ENCODE measurements at regions not wholly inside any gene's neighbourhood (a gene's known extent, or its start where the extent isn't known, plus 50 kb on each side); places are given as distances from the start of the nearest gene placed in this dataset.

DNA sequence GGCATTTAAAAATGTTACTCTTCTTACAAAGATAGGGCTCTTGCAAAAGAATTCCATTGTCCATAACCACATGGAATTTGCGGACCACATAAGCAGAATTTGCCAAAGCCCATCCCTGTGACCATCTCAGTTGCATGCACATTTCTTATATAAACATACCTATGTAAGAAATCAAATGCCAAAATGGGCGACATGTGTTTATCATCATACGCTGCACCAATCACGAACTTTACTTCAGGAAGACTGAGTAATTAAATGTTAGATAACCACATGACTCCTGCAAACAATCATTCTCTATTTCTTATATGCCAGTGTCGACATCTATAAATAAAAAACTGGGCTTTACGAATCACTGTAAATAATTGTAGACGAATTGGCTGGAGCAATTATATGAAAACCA lies 186.1 kb upstream of the RBMS1 start:
- no peaks in the 10 kb centered on the region for H3K27me3 ChIP-seq (ENCODE audit: control insufficient read depth in 2 of 2, insufficient read depth in 1 of 2, low read length in 1 of 2)
- no peaks in the 10 kb centered on the region for H3K4me1 ChIP-seq (ENCODE audit: control insufficient read depth in 2 of 2, insufficient read depth in 2 of 2, low read length in 2 of 2)
- H3K27ac ChIP-seq (ENCODE audit: low read depth in 1 of 2, low read length in 1 of 2): no peak overlapping the region
- no peak for DNase-seq (ENCODE audit: low read depth in 6 of 9, low spot score in 9 of 9)
- WGBS: 96% methylated on average over 7 of the region's 7 CpGs
- H3K9me3 ChIP-seq (ENCODE audit: control insufficient read depth in 2 of 2, insufficient read depth in 1 of 2, low read length in 1 of 2): no peaks in the 10 kb centered on the region
- H3K4me3 ChIP-seq (ENCODE audit: low read length in 2 of 2): no peak overlapping the region
- H3K36me3 ChIP-seq (ENCODE audit: control insufficient read depth in 2 of 2, insufficient read depth in 2 of 2, low read length in 1 of 2): no peaks in the 10 kb centered on the region

DNA sequence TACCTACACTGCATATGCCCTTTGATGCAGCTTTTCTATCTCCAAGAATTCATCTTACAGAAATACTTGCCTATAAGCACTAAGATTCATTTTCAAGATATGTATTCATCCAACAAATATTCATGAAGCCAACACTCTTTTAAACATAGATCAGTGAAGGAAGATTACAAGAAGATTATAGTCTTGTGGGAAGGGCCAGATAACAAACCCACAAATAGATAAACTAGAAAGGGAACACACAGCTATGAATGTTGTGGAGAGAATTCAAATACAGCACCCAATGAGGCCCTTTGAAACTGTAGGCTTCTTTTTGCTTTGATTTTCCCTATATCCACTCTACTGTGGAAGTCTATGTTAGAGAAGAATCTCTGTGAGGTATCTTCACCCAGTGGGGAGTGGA lies 186.7 kb upstream of the RBMS1 start:
- DNase-seq (ENCODE audit: low read depth in 6 of 9, low spot score in 9 of 9): no peak
- H3K27me3 ChIP-seq (ENCODE audit: control insufficient read depth in 2 of 2, insufficient read depth in 1 of 2, low read length in 1 of 2): no peaks in the 10 kb centered on the region

DNA sequence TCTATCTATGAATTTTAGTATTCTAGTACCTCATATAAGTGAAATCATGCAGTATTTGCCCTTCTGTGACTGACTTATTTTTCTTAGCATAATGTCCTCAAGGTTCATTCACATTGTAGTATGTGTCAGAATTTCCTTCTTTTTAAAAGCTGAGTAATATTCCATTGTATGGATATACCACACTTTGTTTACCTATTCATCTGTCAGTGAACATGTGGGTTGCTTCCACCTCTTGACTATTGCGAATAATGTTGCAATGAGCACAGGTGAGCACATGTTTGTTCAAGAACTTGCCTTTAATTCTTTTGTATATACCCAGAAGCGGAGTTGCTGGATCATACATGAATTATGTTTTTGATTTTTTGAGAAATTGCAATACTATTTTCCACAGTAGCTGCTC lies 187.4 kb upstream of the RBMS1 start:
- Histone ChIP-seq H3K9me3 (ENCODE audit: control insufficient read depth in 2 of 2, insufficient read depth in 1 of 2, low read length in 1 of 2) (no peaks in the 10 kb centered on the region), H3K4me1 (ENCODE audit: control insufficient read depth in 2 of 2, insufficient read depth in 2 of 2, low read length in 2 of 2) (no peaks in the 10 kb centered on the region), H3K27me3 (ENCODE audit: control insufficient read depth in 2 of 2, insufficient read depth in 1 of 2, low read length in 1 of 2) (no peaks in the 10 kb centered on the region), H3K4me3 (ENCODE audit: low read length in 2 of 2) (no peak overlapping the region), H3K27ac (ENCODE audit: low read depth in 1 of 2, low read length in 1 of 2) (no peak overlapping the region), H3K36me3 (ENCODE audit: control insufficient read depth in 2 of 2, insufficient read depth in 2 of 2, low read length in 1 of 2) (no peaks in the 10 kb centered on the region)
- 95% methylated on average over 2 of the region's 2 CpGs for WGBS
- DNase-seq (ENCODE audit: low read depth in 6 of 9, low spot score in 9 of 9): no peak

More for the DNA sequence above, 186.7 kb upstream of the RBMS1 start:
- no peaks in the 10 kb centered on the region for H3K36me3 ChIP-seq (ENCODE audit: control insufficient read depth in 2 of 2, insufficient read depth in 2 of 2, low read length in 1 of 2)
- no peaks in the 10 kb centered on the region for H3K9me3 ChIP-seq (ENCODE audit: control insufficient read depth in 2 of 2, insufficient read depth in 1 of 2, low read length in 1 of 2)
- no peak overlapping the region for H3K27ac ChIP-seq (ENCODE audit: low read depth in 1 of 2, low read length in 1 of 2)
- no peak overlapping the region for H3K4me3 ChIP-seq (ENCODE audit: low read length in 2 of 2)
- no peaks in the 10 kb centered on the region for H3K4me1 ChIP-seq (ENCODE audit: control insufficient read depth in 2 of 2, insufficient read depth in 2 of 2, low read length in 2 of 2)

- Histone ChIP-seq H3K4me1 (ENCODE audit: control insufficient read depth in 2 of 2, insufficient read depth in 2 of 2, low read length in 2 of 2) (no peaks in the 10 kb centered on the region), H3K36me3 (ENCODE audit: control insufficient read depth in 2 of 2, insufficient read depth in 2 of 2, low read length in 1 of 2) (no peaks in the 10 kb centered on the region), H3K27me3 (ENCODE audit: control insufficient read depth in 2 of 2, insufficient read depth in 1 of 2, low read length in 1 of 2) (no peaks in the 10 kb centered on the region), H3K4me3 (ENCODE audit: low read length in 2 of 2) (no peak overlapping the region), H3K9me3 (ENCODE audit: control insufficient read depth in 2 of 2, insufficient read depth in 1 of 2, low read length in 1 of 2) (no peaks in the 10 kb centered on the region), H3K27ac (ENCODE audit: low read depth in 1 of 2, low read length in 1 of 2) (no peak overlapping the region)
- no peak for DNase-seq (ENCODE audit: low read depth in 6 of 9, low spot score in 9 of 9)
- WGBS: 94% methylated on average over 3 of the region's 3 CpGs
Measured at GRCh38 chr2:160683206-160683605, 189.6 kb upstream of the RBMS1 start.

- H3K4me3 ChIP-seq (ENCODE audit: low read length in 2 of 2): no peak overlapping the region
- DNase-seq (ENCODE audit: low read depth in 6 of 9, low spot score in 9 of 9): no peak
- WGBS: 89% methylated on average over 7 of the region's 7 CpGs
- H3K9me3 ChIP-seq (ENCODE audit: control insufficient read depth in 2 of 2, insufficient read depth in 1 of 2, low read length in 1 of 2): no peaks in the 10 kb centered on the region
- no peaks in the 10 kb centered on the region for H3K4me1 ChIP-seq (ENCODE audit: control insufficient read depth in 2 of 2, insufficient read depth in 2 of 2, low read length in 2 of 2)
- no peaks in the 10 kb centered on the region for H3K36me3 ChIP-seq (ENCODE audit: control insufficient read depth in 2 of 2, insufficient read depth in 2 of 2, low read length in 1 of 2)
- H3K27me3 ChIP-seq (ENCODE audit: control insufficient read depth in 2 of 2, insufficient read depth in 1 of 2, low read length in 1 of 2): no peaks in the 10 kb centered on the region
- H3K27ac ChIP-seq (ENCODE audit: low read depth in 1 of 2, low read length in 1 of 2): no peak overlapping the region
Measured at GRCh38 chr2:160687629-160688028, 194.0 kb upstream of the RBMS1 start.

DNA sequence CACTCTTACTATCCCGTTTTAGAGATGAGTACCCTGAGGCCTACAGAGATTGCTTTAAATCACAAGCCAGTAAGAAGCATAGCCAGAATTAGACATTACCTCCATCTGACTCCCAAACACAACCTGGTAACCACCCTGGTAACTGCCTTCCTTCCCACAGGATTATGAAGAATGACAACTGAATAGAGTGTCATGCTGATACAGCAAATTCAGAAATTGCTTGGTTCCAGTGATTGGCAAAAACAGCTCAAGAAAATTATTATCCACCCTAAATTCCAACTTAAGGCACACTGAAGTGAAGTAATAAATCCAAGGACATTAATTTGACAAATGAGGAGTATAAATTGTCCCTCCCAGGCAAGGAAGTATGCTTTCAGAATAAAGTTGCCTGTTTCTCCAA lies 195.8 kb upstream of the RBMS1 start:
- H3K27me3 ChIP-seq (ENCODE audit: control insufficient read depth in 2 of 2, insufficient read depth in 1 of 2, low read length in 1 of 2): no peaks in the 10 kb centered on the region
- 97% methylated on average over 1 of the region's 1 CpG for WGBS
- H3K4me3 ChIP-seq (ENCODE audit: low read length in 2 of 2): no peak overlapping the region

DNA sequence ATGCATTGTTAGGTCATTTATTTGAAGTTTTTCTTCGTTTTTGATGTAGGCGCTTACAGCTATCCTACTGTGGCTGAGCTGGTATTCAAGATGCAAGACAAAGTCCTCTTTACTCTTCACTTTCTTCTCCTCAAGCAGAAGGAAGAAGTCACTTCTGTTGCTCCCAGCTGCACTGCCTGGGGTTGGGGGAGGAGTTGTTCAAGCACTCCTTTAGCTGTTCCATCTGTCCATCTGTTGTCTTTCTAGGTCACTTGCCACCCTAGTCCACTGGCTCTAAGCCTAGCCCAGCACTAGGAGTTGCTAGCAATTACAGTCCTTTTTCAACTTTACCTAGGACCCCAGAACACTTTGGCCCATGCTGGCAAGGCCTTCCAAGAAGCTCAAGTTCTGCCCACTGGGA lies 200.6 kb upstream of the RBMS1 start:
- WGBS: 81% methylated on average over 2 of the region's 2 CpGs
- no peaks in the 10 kb centered on the region for H3K9me3 ChIP-seq (ENCODE audit: control insufficient read depth in 2 of 2, insufficient read depth in 1 of 2, low read length in 1 of 2)

More for the DNA sequence above, 195.8 kb upstream of the RBMS1 start:
- H3K27ac ChIP-seq (ENCODE audit: low read depth in 1 of 2, low read length in 1 of 2): no peak overlapping the region
- no peaks in the 10 kb centered on the region for H3K9me3 ChIP-seq (ENCODE audit: control insufficient read depth in 2 of 2, insufficient read depth in 1 of 2, low read length in 1 of 2)
- no peaks in the 10 kb centered on the region for H3K36me3 ChIP-seq (ENCODE audit: control insufficient read depth in 2 of 2, insufficient read depth in 2 of 2, low read length in 1 of 2)
- DNase-seq (ENCODE audit: low read depth in 6 of 9, low spot score in 9 of 9): no peak
- peaks cover 0 to 3% of the 10 kb centered on the region in 2 donors for H3K4me1 ChIP-seq (ENCODE audit: control insufficient read depth in 2 of 2, insufficient read depth in 2 of 2, low read length in 2 of 2)

DNA sequence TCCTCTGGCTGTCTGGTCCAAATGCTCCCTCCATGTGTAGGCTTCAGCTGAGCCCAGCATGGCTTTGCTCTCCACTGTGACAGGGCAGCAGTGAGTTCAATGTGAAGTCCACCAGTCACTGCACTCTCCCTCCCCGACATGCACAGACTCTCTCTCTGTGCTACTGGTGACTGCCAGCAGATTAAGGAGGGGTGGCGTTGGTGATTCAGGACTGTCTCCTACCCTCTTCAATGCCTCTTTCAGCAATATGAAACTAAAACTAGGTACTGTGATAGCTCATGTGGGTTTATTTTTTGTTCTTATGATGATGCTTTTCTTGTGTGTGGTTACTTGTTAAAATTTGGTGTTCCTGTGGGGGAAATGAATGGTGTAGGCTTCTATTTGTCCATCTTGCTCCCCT lies 201.0 kb upstream of the RBMS1 start:
- Histone ChIP-seq H3K4me3 (ENCODE audit: low read length in 2 of 2) (no peak overlapping the region), H3K27ac (ENCODE audit: low read depth in 1 of 2, low read length in 1 of 2) (no peak overlapping the region), H3K4me1 (ENCODE audit: control insufficient read depth in 2 of 2, insufficient read depth in 2 of 2, low read length in 2 of 2) (peaks cover 0 to 5% of the 10 kb centered on the region in 2 donors), H3K9me3 (ENCODE audit: control insufficient read depth in 2 of 2, insufficient read depth in 1 of 2, low read length in 1 of 2) (no peaks in the 10 kb centered on the region), H3K27me3 (ENCODE audit: control insufficient read depth in 2 of 2, insufficient read depth in 1 of 2, low read length in 1 of 2) (no peaks in the 10 kb centered on the region), H3K36me3 (ENCODE audit: control insufficient read depth in 2 of 2, insufficient read depth in 2 of 2, low read length in 1 of 2) (no peaks in the 10 kb centered on the region)
- DNase-seq (ENCODE audit: low read depth in 6 of 9, low spot score in 9 of 9): no peak
- WGBS: 44% methylated on average over 2 of the region's 2 CpGs

More for the DNA sequence above, 200.6 kb upstream of the RBMS1 start:
- H3K27me3 ChIP-seq (ENCODE audit: control insufficient read depth in 2 of 2, insufficient read depth in 1 of 2, low read length in 1 of 2): no peaks in the 10 kb centered on the region
- H3K27ac ChIP-seq (ENCODE audit: low read depth in 1 of 2, low read length in 1 of 2): no peak overlapping the region
- H3K4me3 ChIP-seq (ENCODE audit: low read length in 2 of 2): no peak overlapping the region
- peaks cover 0 to 5% of the 10 kb centered on the region in 2 donors for H3K4me1 ChIP-seq (ENCODE audit: control insufficient read depth in 2 of 2, insufficient read depth in 2 of 2, low read length in 2 of 2)
- no peak for DNase-seq (ENCODE audit: low read depth in 6 of 9, low spot score in 9 of 9)
- H3K36me3 ChIP-seq (ENCODE audit: control insufficient read depth in 2 of 2, insufficient read depth in 2 of 2, low read length in 1 of 2): no peaks in the 10 kb centered on the region

- no peaks in the 10 kb centered on the region for H3K9me3 ChIP-seq (ENCODE audit: control insufficient read depth in 2 of 2, insufficient read depth in 1 of 2, low read length in 1 of 2)
- H3K4me1 ChIP-seq (ENCODE audit: control insufficient read depth in 2 of 2, insufficient read depth in 2 of 2, low read length in 2 of 2): peaks cover 0 to 5% of the 10 kb centered on the region in 2 donors
- H3K27me3 ChIP-seq (ENCODE audit: control insufficient read depth in 2 of 2, insufficient read depth in 1 of 2, low read length in 1 of 2): no peaks in the 10 kb centered on the region
- no peaks in the 10 kb centered on the region for H3K36me3 ChIP-seq (ENCODE audit: control insufficient read depth in 2 of 2, insufficient read depth in 2 of 2, low read length in 1 of 2)
- no peak overlapping the region for H3K4me3 ChIP-seq (ENCODE audit: low read length in 2 of 2)
- H3K27ac ChIP-seq (ENCODE audit: low read depth in 1 of 2, low read length in 1 of 2): no peak overlapping the region
- WGBS: 95% methylated on average over 3 of the region's 3 CpGs
- DNase-seq (ENCODE audit: low read depth in 6 of 9, low spot score in 9 of 9): peak in 1 of 9 donors; percentile 21
Measured at GRCh38 chr2:160695402-160696086, 201.9 kb upstream of the RBMS1 start.

Measured in thymus (tissue), 11 donors.